Liver (tissue), 3 donors: ENCODE measurements at regions not wholly inside any gene's neighbourhood (a gene's known extent, or its start where the extent isn't known, plus 50 kb on each side); places are given as distances from the start of the nearest gene placed in this dataset.

ENCODE experiments used
- ATF3 ChIP-seq: IDR thresholded peaks from 2 replicates; pipeline ENCODE4 v1.6.1; 2016; ENCODE audit warnings: antibody characterized with exemption
- EGR1 ChIP-seq, 2 donors: IDR thresholded peaks; 2 replicates each; pipeline ENCODE4 v1.6.1; 2016 to 2018; ENCODE audit warnings: antibody characterized with exemption in 2 of 2, low read depth in 2 of 2
- FOXA2 ChIP-seq: IDR thresholded peaks from 2 replicates; pipeline ENCODE4 v1.6.1; 2016; ENCODE audit warnings: antibody characterized with exemption
- GABPA ChIP-seq, 2 donors: IDR thresholded peaks in 1 of 2; conservative IDR thresholded peaks in 1 of 2; 2 replicates each; pipeline ENCODE4 v1.6.1; 2016; ENCODE audit warnings: antibody characterized with exemption in 2 of 2, mild to moderate bottlenecking in 1 of 2, moderate library complexity in 1 of 2
- JUND ChIP-seq, 2 donors: IDR thresholded peaks; 2 replicates each; pipeline ENCODE4 v1.6.1; 2016; ENCODE audit warnings: antibody characterized with exemption in 2 of 2
- NR2F2 ChIP-seq: IDR thresholded peaks from 2 replicates; pipeline ENCODE4 v1.6.1; 2016; ENCODE audit warnings: antibody characterized with exemption
- RAD21 ChIP-seq, 2 donors: IDR thresholded peaks; 2 replicates each; pipeline ENCODE4 v1.6.1; 2016; ENCODE audit warnings: antibody characterized with exemption in 2 of 2, mild to moderate bottlenecking in 2 of 2
- REST ChIP-seq: IDR thresholded peaks from 2 replicates; pipeline ENCODE4 v1.6.1; 2016; ENCODE audit warnings: antibody characterized with exemption, mild to moderate bottlenecking
- SP1 ChIP-seq: IDR thresholded peaks from 2 replicates; pipeline ENCODE4 v1.6.1; 2018; ENCODE audit warnings: antibody characterized with exemption, mild to moderate bottlenecking
- YY1 ChIP-seq: IDR thresholded peaks from 2 replicates; pipeline ENCODE4 v1.6.1; 2016; ENCODE audit warnings: antibody characterized with exemption, mild to moderate bottlenecking
- ZBTB33 ChIP-seq: IDR thresholded peaks from 2 replicates; pipeline ENCODE4 v1.6.1; 2016; ENCODE audit warnings: antibody characterized with exemption
- TF ChIP-seq, protein P1 (sequence below): fragments of 150-350 bp; IDR thresholded peaks from 2 replicates; pipeline ENCODE4 v1.5.1; 2017; ENCODE audit warnings: improper control_type of control experiment, low read depth, low read length; ENCODE audit not compliant: missing input control
- donor health status: healthy.
- donor health status: healthy.

DNA sequence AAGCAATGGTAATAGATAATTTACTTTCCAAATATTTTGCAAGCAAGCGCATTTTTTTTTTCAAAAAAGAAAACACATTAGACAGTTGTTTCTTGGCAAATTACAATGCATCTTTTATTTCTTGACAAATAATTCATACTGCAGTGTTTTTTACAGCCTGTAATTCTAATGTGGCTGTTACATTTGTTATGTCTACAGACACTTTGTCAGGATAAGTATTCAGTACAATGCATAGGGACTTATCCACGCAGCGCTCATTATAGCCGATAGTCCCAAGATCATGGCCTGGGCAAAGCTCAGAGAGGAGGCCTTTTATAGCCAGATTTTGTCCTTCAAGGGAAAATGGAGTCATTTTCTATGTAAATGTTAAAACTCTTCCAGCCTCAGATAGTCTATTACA lies 123.0 kb upstream of the FANCL start:
- TF ChIP-seq, protein P1, sequence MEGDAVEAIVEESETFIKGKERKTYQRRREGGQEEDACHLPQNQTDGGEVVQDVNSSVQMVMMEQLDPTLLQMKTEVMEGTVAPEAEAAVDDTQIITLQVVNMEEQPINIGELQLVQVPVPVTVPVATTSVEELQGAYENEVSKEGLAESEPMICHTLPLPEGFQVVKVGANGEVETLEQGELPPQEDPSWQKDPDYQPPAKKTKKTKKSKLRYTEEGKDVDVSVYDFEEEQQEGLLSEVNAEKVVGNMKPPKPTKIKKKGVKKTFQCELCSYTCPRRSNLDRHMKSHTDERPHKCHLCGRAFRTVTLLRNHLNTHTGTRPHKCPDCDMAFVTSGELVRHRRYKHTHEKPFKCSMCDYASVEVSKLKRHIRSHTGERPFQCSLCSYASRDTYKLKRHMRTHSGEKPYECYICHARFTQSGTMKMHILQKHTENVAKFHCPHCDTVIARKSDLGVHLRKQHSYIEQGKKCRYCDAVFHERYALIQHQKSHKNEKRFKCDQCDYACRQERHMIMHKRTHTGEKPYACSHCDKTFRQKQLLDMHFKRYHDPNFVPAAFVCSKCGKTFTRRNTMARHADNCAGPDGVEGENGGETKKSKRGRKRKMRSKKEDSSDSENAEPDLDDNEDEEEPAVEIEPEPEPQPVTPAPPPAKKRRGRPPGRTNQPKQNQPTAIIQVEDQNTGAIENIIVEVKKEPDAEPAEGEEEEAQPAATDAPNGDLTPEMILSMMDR: no peak
- TF ChIP-seq RAD21 (IDR thresholded peaks at IDR 0.05) (no peak), ATF3 (no peak), YY1 (no peak), FOXA2 (no peak), JUND (IDR thresholded peaks at IDR 0.05) (no peak), ZBTB33 (no peak), EGR1 (IDR thresholded peaks at IDR 0.05; ENCODE audit: low read depth in 2 of 2) (no peak), REST (no peak), NR2F2 (no peak), SP1 (no peak), GABPA (IDR thresholded peaks at IDR 0.05 in 1 of 2, conservative IDR thresholded peaks at IDR 0.05 in 1 of 2) (no peak)
